Renal cortical epithelial cell (primary cell): ENCODE measurements at regions not wholly inside any gene's neighbourhood (a gene's known extent, or its start where the extent isn't known, plus 50 kb on each side); places are given as distances from the start of the nearest gene placed in this dataset.
"Not testable (repeated sequence)": the region's sequence is repeated elsewhere in the genome, so short reads cannot be mapped to it uniquely, and the experiment has no call there.

Experiments used
- DNase-seq: peaks from one replicate; pipeline ENCODE4 v3.0.0-alpha.2; 2011; ENCODE audit warnings: low read depth

DNA sequence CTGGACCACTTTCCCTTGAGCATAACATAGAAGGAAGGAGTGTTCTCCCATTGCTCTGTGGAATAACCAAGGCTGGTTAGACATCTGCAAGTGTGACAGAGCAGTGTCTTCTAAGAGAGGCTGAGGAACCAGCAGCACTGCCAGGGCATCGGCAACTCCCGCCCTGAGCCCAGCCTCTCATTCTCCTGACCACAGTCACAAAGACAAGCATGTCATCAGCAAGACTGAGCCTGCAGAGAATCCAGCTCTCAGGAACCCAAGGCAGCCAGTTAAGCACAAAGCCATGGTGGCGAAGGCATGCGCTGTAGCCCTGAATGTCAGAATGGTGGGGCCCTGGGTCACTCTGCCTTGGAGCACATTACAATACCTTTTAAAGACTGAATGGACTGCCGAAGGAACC, 253.9 kb downstream of the AGTPBP1 start:
- DNase-seq: no peak

DNA sequence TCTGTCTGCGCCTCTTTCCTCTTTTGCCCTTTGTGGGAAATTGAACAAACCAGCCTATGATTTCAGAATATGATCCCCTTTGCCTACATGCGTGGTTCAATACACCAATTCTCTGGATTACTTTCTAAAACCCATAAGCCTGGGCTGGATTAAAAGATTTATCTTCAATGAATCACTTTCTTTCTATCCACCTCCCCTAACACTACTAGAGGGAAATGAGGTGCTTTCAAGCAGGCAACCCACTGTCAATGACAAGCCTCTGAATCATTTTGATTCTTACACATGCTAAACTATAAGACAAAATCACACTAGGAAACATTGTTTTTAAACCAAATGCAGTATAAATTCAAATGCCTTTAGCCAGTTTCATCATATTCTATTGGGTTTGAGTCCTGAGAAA, 257.5 kb downstream of the AGTPBP1 start:
- peak; percentile 25 for DNase-seq

DNA sequence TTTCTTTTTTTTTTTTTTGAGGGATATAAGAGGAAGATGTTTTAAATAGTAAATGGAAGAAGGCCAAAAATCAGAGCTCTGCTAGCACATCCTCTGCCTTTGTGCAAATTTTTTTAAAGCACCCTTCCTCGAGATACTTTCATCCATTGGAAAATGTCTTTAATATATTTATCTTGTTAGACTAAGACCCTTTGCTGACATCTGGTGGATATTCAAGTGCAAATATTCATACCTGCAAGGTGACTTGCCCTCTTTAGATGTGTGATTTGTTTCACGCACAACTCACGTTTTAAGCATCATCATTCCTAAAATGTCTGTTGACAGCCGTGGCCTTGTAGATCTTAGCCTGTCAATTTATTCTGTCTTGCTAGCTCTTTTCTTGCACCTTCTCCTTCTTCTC, 258.5 kb downstream of the AGTPBP1 start:
- DNase-seq: peak; percentile 52

DNA sequence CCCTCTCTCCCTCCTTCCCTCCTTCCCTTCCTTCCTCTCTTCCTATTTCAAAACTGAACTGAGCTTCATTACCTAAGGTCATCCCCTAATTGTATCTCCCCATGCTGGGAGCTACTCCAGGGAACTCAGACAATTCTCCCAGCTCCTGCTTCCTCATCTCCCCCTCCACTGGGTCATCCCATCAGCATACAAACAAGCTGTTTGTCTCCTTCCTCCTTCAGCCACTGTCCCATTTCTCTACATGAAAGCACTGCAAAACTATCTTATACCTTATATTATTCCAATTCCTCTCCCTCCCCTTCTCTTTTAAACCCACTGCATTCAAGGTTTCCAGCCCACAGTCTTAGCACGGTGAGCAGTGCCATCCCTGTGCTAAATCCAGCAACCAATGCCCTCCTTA, 262.4 kb downstream of the AGTPBP1 start:
- DNase-seq: no peak

DNA sequence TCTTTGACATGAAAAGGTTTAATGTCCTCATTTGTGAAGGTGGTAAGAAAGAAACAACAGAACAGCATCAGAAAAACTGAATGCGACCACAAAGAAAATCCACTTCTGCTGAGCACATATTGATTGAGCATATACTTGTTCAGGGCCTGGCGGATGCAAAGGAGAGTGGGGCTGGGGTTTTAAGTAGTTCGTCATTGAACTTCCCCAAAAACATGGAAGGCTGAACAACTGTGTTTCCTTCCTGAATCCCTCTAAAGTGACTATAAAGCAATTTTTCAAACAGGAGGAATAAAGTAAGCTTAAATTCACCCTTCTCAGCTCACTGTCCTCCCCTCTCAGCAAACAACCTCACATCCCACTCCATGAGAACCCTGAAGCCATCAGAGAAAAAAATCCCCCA, 262.9 kb downstream of the AGTPBP1 start:
- no peak for DNase-seq

DNA sequence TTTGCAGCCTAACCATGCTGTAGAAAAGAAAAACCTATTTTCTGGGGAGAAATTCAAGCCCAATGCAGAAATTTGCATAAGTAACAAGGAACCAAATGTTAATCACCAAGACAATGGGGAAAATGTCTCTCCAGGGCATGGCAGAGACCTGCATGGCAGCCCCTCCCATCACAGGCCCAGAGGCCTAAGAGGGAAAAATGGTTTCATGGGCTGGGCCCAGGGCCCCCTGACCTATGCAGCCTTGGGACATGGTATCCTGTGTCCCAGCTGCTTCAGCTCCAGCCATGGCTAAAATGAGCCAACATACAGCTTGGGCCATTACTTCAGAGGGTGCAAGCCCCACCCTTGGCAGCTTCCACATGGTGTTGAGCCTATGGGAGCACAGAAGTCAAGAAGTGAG, 266.9 kb downstream of the AGTPBP1 start:
- not testable (repeated sequence) for DNase-seq

DNA sequence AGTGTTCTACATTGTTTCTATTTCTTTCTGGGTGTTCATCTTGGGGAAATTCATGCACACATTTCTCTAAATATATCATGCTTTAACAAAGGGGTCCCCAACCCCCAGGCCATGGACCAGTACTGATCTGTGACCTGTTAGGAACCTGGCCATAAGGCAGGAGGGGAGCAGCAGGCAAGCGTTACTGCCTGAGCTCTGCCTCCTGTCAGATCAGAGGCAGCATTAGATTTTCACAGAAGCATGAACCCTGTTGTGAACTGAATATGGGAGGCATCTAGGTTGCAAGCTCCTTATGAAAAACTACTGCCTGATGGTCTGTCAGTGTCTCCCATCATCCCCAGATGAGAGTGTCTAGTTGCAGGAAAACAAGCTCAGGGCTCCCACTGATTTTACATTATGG, 270.0 kb downstream of the AGTPBP1 start:
- DNase-seq: no peak

DNA sequence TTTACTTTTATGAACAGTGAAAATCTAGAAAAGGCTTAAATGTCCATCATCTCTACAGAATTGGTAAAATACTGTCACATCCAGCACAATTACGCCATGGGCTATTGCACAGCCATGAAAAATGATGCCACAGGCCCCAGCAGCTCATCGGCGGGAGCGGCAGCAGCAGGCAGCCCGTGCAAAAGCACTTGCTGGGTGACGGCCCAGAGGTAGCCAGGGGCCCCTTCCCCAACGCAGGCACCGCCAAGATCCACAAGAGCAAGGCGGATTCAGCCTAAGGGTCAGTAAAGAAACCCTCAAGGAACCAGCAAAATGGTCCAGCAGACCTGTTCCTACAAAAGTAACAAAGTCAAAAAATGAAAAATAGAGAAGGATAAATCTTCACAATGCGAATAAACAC, 272.7 kb downstream of the AGTPBP1 start:
- DNase-seq: no peak

DNA sequence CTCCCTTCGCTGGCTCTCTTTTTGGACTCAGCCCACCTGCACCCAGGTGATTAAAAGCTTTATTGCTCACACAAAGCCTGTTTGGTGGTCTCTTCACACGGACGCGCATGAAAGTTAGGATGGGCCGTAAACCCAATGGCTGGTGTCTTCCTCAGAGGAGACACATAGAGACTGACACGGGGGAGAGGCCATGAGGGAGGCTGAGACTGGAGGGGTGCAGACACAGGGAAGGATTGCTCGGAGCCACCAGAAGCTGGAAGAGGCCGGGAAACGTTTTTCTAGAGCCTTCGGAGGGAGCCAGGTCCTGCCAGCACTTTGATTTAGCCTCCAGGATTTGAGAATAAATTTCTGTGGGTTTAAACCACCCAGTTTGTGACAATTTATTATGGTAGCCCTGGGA, 274.9 kb downstream of the AGTPBP1 start:
- no peak for DNase-seq

DNA sequence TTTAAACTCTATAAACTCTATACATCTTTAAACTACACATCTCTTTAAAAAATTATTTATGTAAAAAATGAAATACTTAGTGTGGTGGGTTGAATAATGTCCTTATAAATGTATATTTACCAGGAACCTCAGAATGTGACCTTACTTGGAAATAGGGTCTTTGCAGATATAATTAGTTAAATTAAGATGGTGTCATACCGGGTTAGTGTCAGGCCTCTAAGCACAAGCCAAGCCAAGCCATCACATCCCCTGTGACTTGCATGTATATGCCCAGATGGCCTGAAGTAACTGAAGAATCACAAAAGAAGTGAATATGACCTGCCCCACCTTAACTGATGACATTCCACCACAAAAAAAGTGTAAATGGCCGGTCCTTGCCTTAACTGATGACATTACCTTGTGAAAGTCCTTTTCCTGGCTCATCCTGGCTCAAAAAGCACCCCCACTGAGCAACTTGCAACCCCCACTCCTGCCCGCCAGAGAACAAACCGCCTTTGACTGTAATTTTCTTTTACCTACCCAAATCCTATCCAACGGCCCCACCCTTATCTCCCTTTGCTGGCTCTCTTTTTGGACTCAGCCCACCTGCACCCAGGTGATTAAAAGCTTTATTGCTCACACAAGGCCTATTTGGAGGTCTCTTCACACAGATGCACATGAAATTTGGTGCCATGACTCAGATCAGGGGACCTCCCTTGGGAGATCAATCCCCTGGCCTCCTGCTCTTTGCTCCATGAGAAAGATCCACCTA, 283.5 kb downstream of the AGTPBP1 start:
- DNase-seq: not testable (repeated sequence)

DNA sequence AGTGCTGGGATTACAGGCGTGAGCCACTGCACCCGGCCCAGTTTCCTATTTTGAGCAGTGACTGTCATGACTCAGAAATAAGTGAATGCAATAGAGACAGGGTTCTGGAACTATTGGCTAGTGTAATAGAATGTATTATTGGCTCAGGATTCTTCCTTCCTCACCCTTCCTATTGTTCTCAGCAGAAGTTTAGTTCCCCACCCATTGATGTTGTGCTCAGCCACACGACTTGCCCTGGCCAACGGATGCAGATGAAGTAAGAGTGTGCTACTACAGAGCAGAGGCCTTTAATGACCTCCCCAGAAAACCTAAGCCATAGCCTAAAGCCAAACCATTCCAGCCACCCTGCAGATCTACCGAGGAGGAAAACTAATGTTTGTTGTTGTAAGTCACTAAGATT, 287.9 kb downstream of the AGTPBP1 start:
- no peak for DNase-seq

DNA sequence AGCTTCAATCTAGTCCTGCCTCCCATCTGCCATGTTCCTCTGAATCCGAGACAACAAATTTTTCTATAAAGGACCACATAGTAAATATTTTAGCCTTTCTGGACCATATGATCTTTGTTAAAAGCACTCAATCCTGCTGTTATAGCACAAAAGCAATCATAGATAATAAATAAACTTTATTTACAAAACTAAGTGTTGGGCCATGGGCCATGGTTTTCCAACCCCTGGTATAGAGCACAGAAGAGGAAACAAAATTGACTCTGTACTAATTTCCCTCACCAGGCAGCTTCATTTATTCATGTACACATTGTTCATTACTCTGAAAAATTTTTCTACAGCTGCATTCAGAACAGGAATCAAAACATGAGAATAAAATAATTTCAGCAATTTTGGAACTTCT, 288.9 kb downstream of the AGTPBP1 start:
- no peak for DNase-seq

DNA sequence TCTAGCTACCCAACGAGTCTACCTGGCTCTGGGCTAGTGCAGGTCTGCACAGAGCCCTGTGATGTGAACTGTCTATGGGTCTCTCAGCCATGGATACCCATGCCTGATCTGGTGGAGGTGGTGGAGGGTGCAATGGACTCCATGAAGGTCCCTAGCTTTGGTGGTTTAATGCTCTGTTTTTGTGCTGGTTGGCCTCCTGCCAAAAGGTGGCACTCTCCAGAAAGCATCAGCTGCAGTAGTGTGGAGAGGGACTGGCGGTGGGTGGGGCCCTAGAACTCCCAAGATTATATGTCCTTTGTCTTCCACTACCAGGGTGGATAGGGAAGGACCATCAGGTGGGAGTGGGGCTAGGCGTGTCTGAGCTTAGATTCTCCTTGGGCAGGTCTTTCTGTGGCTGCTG, 290.1 kb downstream of the AGTPBP1 start:
- no peak for DNase-seq

DNA sequence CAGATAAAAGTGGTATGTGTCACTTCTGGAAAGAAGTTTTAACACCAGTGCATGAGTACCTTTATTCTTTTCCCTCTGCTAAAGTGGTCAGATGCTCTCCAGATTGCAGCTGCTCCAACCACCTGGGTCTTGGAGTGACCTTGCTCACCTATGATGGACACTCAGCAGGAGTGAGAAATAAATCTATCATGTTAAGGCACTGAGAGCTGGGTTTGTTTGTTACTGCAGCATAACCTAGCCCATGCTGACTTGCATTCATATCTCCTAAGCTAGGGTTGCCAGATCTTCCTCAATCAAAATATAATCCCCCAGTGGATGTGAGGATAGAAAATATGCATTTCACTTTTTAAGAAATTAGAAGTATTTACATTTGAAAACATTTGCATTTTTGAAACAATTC, 295.9 kb downstream of the AGTPBP1 start:
- no peak for DNase-seq

DNA sequence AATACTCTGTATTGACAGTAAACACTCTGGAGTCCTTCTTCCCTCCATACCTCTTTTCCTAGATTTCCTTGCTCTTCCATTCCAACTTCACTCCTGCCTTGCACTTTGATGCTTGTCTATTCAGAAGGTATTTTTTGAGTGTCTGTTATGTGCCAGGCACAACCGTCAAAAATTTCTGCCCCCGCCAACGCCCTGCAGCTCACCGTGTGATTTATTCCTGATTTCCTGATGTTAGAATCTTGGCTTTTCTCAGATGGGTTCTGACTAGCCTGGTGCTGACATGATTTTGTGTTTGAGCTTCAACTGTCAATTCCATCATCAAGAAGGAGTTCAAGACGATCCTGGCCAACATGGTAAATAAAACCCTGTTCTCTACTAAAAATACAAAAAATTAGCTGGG, 297.5 kb downstream of the AGTPBP1 start:
- no peak for DNase-seq

DNA sequence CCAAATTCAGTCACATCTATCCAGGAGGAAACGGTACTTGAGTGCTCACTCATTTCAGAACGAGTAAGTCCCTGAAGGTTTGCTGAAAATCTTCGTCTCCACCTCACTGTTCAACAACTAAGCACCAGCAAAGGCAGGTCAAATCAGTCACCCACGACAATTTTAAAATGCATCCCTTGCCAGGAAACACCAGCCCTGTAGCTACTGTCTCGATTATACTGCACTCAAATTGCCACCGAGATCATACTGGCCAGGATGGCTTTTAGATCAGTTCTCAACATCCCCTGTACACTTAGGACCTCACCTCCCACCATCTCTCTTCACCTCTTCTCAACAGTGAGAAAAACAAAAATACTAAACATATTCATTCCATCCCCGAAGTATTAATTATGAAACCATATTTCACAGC, 298.6 kb downstream of the AGTPBP1 start:
- no peak for DNase-seq

DNA sequence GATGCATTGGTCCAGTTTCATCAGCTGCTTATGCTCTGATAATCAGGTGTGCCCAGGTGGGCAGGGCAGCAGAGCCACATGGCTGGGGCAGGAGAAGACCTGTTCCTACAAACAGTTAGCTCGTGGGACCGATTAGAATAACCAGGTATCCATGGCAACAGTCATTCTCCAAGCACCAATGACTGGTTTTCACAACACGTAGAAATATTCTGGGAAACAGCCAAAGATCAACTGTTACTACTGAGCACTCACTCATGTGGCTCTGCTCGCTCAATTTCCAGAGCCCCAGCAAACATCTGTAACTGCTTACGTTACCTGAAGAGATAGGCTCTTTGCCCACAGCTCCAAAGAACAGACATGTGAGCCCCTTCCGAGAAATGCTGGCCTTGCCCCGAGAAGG, 302.0 kb downstream of the AGTPBP1 start:
- DNase-seq: no peak

DNA sequence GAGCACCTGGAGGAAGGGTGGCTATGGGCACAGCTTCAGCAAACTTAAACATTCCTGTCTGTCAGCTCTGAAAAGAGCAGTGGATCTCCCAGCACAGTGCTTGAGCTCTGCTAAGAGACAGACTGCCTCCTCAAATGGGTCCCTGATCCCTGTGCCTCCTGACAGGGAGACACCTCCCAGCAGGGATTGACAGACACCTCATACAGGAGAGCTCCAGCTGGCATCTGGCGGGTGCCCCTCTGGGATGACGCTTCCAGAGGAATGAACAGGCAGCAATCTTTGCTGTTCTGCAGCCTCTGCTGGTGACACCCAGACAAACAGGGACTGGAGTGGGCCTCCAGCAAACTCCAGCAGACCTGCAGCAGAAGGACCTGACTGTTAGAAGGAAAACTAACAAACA, 307.8 kb downstream of the AGTPBP1 start:
- DNase-seq: not testable (repeated sequence)

DNA sequence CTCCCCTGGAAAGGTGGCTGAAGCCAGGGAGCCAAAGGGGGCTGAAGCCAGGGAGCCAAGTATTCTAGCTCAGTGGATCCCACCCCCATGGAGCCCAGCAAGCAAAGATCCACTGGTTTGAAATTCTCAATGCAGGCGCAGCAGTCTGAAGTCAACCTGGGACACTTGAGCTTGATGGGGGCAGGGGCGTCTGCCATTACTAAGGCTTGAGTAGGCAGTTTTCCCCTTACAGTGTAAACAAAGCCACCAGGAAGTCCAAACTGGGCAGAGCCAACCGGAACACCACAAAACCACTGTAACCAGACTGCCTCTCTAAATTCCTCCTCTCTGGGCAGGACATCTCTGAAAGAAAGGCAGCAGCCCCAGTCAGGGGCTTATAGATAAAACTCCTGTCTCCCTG, 308.2 kb downstream of the AGTPBP1 start:
- DNase-seq: peak; percentile 67

DNA sequence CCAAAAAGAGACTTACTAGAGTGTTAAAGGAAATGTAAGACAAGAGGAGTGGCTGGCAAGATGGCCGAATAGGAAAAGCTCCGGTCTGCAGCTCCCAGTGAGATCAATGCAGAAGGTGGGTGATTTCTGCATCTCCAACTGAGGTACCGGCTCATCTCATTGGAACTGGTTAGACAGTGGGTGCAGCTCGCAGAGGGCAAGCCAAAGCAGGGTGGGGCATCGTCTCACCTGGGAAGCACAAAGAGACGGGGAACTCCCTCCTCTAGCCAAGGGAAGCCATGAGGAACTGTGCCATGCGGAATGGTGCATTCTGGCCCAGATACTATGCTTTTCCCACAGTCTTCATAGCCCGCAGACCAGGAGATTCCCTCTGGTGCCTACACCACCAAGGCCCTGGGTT, 308.7 kb downstream of the AGTPBP1 start:
- no peak for DNase-seq

DNA sequence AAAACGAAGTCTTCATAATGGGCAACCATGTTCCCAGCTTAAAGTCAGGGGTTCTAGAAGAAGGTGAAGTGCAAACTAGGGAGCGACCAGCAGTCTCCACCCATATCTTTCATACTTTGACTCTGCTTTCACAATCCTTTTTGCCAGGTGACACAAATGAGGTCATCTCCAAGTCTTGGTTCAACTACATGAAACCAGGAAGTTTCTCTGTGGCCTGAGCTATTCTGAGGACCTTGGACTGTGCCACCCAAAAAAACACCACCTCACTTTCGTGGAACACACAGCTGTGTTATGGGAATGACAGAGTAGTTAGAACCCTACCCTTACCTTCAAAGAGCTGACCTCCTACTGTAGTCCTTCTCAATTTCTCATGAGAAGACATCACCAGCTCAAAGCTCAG, 309.2 kb downstream of the AGTPBP1 start:
- DNase-seq: no peak

DNA sequence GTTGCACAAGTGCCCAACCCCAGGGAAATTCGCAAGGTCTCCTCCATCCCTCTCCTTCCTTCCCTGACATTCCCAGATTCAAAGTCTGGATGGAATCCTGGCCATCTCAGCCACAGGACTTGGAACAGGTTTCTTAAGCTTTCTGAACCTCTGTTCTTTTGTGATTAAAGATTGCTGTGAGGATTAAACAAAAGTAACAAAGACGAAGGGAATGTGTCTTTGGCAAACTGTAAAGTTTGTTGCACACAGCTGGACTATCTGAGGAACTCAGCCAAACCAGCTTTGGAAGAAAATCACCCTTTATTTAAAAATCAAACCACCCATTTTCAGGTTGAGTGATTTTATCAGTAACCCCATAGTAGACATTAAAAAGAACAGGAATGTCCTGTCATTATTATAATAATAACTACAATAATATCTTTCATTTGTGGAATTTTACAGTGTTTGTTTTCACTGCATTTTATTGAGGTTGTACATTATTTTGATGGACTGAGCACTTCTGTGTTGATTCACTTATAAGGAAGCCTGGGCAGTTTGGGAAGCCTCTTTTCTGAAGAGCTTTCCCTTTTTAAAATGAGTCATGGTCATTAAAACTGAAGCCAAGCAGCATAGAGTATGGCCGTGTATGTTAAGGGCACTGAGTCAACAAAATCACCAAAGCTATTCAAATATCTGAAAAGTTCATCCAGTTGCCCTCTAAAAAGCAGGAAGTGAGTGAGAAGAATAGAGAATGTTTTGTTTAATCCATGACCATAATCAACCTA, 310.2 kb downstream of the AGTPBP1 start:
- DNase-seq: peak; percentile 88

DNA sequence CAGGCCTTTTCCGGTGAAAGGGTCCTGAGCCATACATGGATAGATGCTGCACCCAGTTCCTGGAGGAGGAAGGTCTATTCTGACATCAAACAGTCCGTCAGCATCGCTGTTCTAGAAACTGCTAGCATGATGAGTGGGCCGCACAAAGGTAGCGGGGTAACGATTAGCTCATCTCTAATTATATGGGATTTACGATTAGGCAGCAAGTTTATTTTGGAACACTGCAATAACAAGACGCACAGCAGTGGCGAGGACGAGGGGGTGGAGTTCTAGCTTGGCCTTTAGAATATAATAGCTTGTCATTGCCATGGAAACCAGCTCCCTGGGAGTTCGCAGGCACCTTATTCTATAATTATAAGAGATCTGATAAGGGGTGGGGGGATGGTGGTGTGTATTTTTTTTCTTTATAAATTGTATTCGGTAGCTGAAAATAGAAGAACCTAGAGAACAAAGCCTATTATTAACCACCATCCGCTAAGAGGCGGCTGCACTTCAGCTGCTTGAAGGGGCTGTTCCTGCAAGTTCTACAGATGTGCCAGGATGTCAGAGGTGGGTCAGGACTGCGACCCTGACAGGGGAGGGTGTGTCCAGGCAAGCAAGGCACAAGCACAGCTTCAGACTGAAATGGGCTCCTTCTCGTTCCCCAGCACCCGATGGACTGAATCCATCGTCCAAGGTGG, 311.0 kb downstream of the AGTPBP1 start:
- DNase-seq: no peak
